Natural killer cell (primary cell): ENCODE measurements at regions not wholly inside any gene's neighbourhood (a gene's known extent, or its start where the extent isn't known, plus 50 kb on each side); places are given as distances from the start of the nearest gene placed in this dataset.

ENCODE experiments used
- ATAC-seq, 3 donors: fragments of 150-1000 bp in 2 of 3; fragments of 200-7000 bp in 1 of 3; cut with Tn5 transposase; 1 replicate in 1 of 3; 2 replicates in 2 of 3; pipeline ENCODE4 v1.10.0; 2021; ENCODE audit warnings: mild to moderate bottlenecking in 2 of 3, moderate library complexity in 2 of 3
- DNase-seq, 2 donors: peaks; one replicate each; pipeline versions ENCODE4 v3.0.0 to v3.0.0-alpha.2; 2013 to 2021; ENCODE audit warnings: mixed read lengths in 1 of 2
- H3K27ac ChIP-seq: one replicate; pipeline ENCODE4 v1.5.1; 2013; ENCODE audit warnings: mild to moderate bottlenecking, low read length
- H3K27me3 ChIP-seq: one replicate; pipeline ENCODE4 v1.6.1; 2013; ENCODE audit warnings: low read length; ENCODE audit not compliant: control insufficient read depth, insufficient read depth
- H3K36me3 ChIP-seq: one replicate; pipeline ENCODE4 v1.6.1; 2013; ENCODE audit warnings: low read length; ENCODE audit not compliant: control insufficient read depth, insufficient read depth
- H3K4me1 ChIP-seq: one replicate; pipeline ENCODE4 v1.6.1; 2013; ENCODE audit warnings: low read length; ENCODE audit not compliant: control insufficient read depth, insufficient read depth
- H3K4me3 ChIP-seq: one replicate; pipeline ENCODE4 v1.5.1; 2013; ENCODE audit warnings: low read length
- H3K9me3 ChIP-seq: one replicate; pipeline ENCODE4 v1.6.1; 2013; ENCODE audit warnings: low read length; ENCODE audit not compliant: control insufficient read depth, insufficient read depth
- H3K27ac Mint-ChIP-seq, 2 donors: one replicate each; pipeline ENCODE4 v1.8.0; 2022; ENCODE audit warnings: mild to moderate bottlenecking in 2 of 2, mixed read lengths in 2 of 2, moderate library complexity in 1 of 2
- H3K27me3 Mint-ChIP-seq, 2 donors: one replicate each; pipeline ENCODE4 v1.8.0; 2022; ENCODE audit warnings: low read depth in 2 of 2, mixed read lengths in 2 of 2
- H3K36me3 Mint-ChIP-seq: one replicate; pipeline ENCODE4 v1.8.0; 2022; ENCODE audit warnings: mixed read lengths
- H3K4me1 Mint-ChIP-seq, 2 donors: one replicate each; pipeline ENCODE4 v1.8.0; 2022; ENCODE audit warnings: mixed read lengths in 2 of 2
- H3K4me3 Mint-ChIP-seq: one replicate; pipeline ENCODE4 v1.8.0; 2022; ENCODE audit warnings: mild to moderate bottlenecking, moderate library complexity, mixed read lengths
- H3K9me3 Mint-ChIP-seq, 2 donors: one replicate each; pipeline ENCODE4 v1.8.0; 2022; ENCODE audit warnings: mixed read lengths in 2 of 2
- WGBS: methylation state at CpG from one replicate; pipeline ENCODE4 v1.1.7; 2013; ENCODE audit warnings: missing lambda C conversion rate; ENCODE audit not compliant: insufficient coverage; 5-methylcytosine and 5-hydroxymethylcytosine counted together
- intact Hi-C: fragments of 100-400 bp; cut with micrococcal nuclease; formaldehyde crosslinking; loops from one replicate; pipeline ENCODE4 v1.14.2; 2022
- TF ChIP-seq, protein P1 (sequence below): fragments of 200-600 bp; IDR thresholded peaks from one replicate; pipeline ENCODE4 v1.8.0; 2022; ENCODE audit warnings: antibody characterized with exemption

DNA sequence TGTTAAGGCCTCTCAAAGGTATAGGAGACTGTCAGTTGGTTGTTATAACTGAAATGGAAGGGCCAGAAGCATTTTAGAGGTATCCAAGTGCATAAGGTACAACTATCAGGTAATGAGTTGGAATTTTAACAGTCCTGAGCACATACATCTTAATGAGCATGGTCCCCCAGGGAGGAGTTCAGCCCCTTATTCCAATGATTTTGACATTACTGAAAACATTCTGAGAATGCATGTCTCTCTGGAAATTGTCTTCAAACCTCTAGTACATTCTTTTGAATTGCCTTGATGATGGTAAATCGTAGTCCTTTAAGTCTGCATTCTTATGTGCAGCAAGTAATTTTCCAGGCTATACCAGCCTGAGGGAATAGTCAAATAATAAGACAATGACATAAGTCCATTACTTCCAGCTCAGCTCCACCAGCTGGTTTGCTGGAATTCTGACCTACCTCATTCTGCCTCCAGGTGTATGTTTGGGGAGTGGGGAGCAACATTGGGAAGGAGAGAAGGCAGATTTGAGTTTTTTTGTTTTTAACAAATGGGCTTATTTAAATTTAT lies 239.2 kb downstream of the MSRB3 start:
- Mint-ChIP-seq H3K27ac (no peak overlapping the region), H3K36me3 (no peaks in the 10 kb centered on the region), H3K27me3 (peaks cover 6 to 11% of the 10 kb centered on the region in 2 donors), H3K4me3 (no peak overlapping the region), H3K9me3 (no peaks in the 10 kb centered on the region), H3K4me1 (no peaks in the 10 kb centered on the region)
- Histone ChIP-seq H3K36me3 (no peaks in the 10 kb centered on the region), H3K4me1 (no peaks in the 10 kb centered on the region), H3K4me3 (no peak overlapping the region), H3K27ac (no peak overlapping the region), H3K27me3 (no peaks in the 10 kb centered on the region), H3K9me3 (no peaks in the 10 kb centered on the region)
- intact Hi-C loops = no loop called here
- no peak for ATAC-seq
- TF ChIP-seq, protein P1, sequence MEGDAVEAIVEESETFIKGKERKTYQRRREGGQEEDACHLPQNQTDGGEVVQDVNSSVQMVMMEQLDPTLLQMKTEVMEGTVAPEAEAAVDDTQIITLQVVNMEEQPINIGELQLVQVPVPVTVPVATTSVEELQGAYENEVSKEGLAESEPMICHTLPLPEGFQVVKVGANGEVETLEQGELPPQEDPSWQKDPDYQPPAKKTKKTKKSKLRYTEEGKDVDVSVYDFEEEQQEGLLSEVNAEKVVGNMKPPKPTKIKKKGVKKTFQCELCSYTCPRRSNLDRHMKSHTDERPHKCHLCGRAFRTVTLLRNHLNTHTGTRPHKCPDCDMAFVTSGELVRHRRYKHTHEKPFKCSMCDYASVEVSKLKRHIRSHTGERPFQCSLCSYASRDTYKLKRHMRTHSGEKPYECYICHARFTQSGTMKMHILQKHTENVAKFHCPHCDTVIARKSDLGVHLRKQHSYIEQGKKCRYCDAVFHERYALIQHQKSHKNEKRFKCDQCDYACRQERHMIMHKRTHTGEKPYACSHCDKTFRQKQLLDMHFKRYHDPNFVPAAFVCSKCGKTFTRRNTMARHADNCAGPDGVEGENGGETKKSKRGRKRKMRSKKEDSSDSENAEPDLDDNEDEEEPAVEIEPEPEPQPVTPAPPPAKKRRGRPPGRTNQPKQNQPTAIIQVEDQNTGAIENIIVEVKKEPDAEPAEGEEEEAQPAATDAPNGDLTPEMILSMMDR = no peak
- DNase-seq = no peak
- WGBS = 100% methylated on average over 1 of the region's 1 CpG

DNA sequence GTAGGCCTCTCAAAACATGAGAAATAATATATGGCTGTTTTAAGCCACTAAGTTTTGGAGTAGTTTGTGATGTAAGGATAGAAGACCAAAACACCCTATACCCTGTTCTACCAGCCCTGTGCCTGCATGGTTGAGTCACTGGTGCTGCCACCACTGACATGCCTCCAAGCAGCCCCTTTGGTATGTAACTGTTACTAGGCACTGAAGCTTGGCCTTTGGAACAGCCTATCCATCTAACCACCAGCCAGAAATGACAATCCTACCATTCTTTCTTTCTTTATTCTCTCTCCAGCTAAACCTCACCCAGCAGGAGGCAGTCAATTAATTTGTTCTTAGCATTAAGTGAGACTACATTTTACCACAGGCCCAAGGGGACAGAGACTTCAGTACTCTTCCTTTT lies 240.3 kb downstream of the MSRB3 start:
- H3K4me3 ChIP-seq = no peak overlapping the region
- H3K36me3 ChIP-seq = no peaks in the 10 kb centered on the region
- Mint-ChIP-seq H3K4me3 (no peak overlapping the region), H3K9me3 (no peaks in the 10 kb centered on the region), H3K27me3 (peaks cover 6 to 11% of the 10 kb centered on the region in 2 donors), H3K27ac (no peak overlapping the region), H3K4me1 (no peaks in the 10 kb centered on the region), H3K36me3 (no peaks in the 10 kb centered on the region)
- H3K9me3 ChIP-seq = no peaks in the 10 kb centered on the region
- H3K4me1 ChIP-seq = no peaks in the 10 kb centered on the region
- TF ChIP-seq, protein P1 = no peak
- no peak overlapping the region for H3K27ac ChIP-seq
- H3K27me3 ChIP-seq = no peaks in the 10 kb centered on the region
- DNase-seq = no peak
- ATAC-seq = no peak
- intact Hi-C loops = no loop called here

DNA sequence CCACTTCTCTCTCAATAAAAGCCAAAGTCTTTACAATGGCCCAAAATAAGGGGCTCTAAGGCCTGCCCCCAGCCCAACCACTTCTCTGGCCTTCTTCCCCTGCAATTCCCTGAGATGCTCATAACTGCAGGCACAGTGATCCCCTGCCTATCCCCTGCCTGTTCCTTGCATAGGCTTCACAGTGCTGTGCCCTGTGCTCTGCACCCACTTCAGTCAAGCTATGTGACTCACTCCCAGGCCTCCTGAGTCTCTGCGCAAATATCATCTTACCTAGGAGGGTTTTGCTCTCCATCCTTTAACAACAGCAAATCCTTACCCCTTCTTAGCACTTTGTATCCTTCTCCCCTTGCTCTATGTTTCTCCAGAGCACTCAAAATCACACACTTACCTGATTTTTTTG lies 242.2 kb downstream of the MSRB3 start:
- Histone ChIP-seq H3K9me3 (no peaks in the 10 kb centered on the region), H3K27me3 (no peaks in the 10 kb centered on the region), H3K36me3 (no peaks in the 10 kb centered on the region), H3K27ac (no peak overlapping the region), H3K4me3 (no peak overlapping the region), H3K4me1 (no peaks in the 10 kb centered on the region)
- H3K27me3 Mint-ChIP-seq = peaks cover 6 to 11% of the 10 kb centered on the region in 2 donors
- no peaks in the 10 kb centered on the region for H3K9me3 Mint-ChIP-seq
- ATAC-seq = no peak
- no peaks in the 10 kb centered on the region for H3K4me1 Mint-ChIP-seq
- DNase-seq = no peak
- WGBS = 100% methylated on average over 1 of the region's 1 CpG
- TF ChIP-seq, protein P1 = no peak
- H3K27ac Mint-ChIP-seq = no peak overlapping the region
- no peaks in the 10 kb centered on the region for H3K36me3 Mint-ChIP-seq
- intact Hi-C loops = no loop called here
- no peak overlapping the region for H3K4me3 Mint-ChIP-seq
